Neural progenitor cell (in vitro differentiated cells): ENCODE measurements at regions not wholly inside any gene's neighbourhood (a gene's known extent, or its start where the extent isn't known, plus 50 kb on each side); places are given as distances from the start of the nearest gene placed in this dataset.

Experiments used
- DNase-seq: peaks from one replicate; pipeline ENCODE4 v3.0.0-alpha.2; 2016; ENCODE audit warnings: low spot score
- H2AFZ ChIP-seq: fragments of 200-600 bp; sonication (generic); replicated peaks from 2 replicates; pipeline ENCODE4 v1.6.1; 2016; ENCODE audit warnings: antibody characterized with exemption
- H3F3A ChIP-seq: fragments of 200-600 bp; sonication (generic); 2 replicates; pipeline ENCODE4 v1.6.1; 2016; ENCODE audit warnings: antibody characterized with exemption, low read depth
- H3K27ac ChIP-seq: fragments of 200-600 bp; sonication (generic); 2 replicates; pipeline ENCODE4 v1.5.1; 2016; ENCODE audit warnings: mild to moderate bottlenecking
- H3K27me3 ChIP-seq: fragments of 200-600 bp; sonication (generic); 2 replicates; pipeline ENCODE4 v1.6.1; 2016; ENCODE audit warnings: mild to moderate bottlenecking, moderate library complexity
- H3K36me3 ChIP-seq: fragments of 200-600 bp; sonication (generic); 2 replicates; pipeline ENCODE4 v1.5.1; 2016
- H3K4me1 ChIP-seq: fragments of 200-600 bp; sonication (generic); 2 replicates; pipeline ENCODE4 v1.6.1; 2016; ENCODE audit warnings: mixed run types
- H3K4me2 ChIP-seq: fragments of 200-600 bp; sonication (generic); 2 replicates; pipeline ENCODE4 v1.6.1; 2016
- H3K4me3 ChIP-seq: fragments of 200-600 bp; sonication (generic); 2 replicates; pipeline ENCODE4 v1.5.1; 2016
- H3K79me2 ChIP-seq: fragments of 200-600 bp; sonication (generic); 2 replicates; pipeline ENCODE4 v1.6.1; 2016; ENCODE audit warnings: low read depth
- H3K9ac ChIP-seq: fragments of 200-600 bp; sonication (generic); 2 replicates; pipeline ENCODE4 v1.6.1; 2016
- H3K9me3 ChIP-seq: fragments of 200-600 bp; sonication (generic); 2 replicates; pipeline ENCODE4 v1.5.1; 2016; ENCODE audit warnings: low read depth
- H4K20me1 ChIP-seq: fragments of 200-600 bp; sonication (generic); 2 replicates; pipeline ENCODE4 v1.6.1; 2016; ENCODE audit warnings: low read depth
- H3K27ac Mint-ChIP-seq: 3 replicates; pipeline ENCODE4 v1.8.0; 2021; ENCODE audit warnings: mixed read lengths
- H3K27me3 Mint-ChIP-seq: 2 replicates; pipeline ENCODE4 v1.8.0; 2022; ENCODE audit warnings: low read depth, mild to moderate bottlenecking, inconsistent platforms, moderate library complexity, mixed read lengths; ENCODE audit not compliant: insufficient read depth
- H3K36me3 Mint-ChIP-seq: 3 replicates; pipeline ENCODE4 v1.8.0; 2021; ENCODE audit warnings: mixed read lengths
- H3K4me1 Mint-ChIP-seq: 3 replicates; pipeline ENCODE4 v1.8.0; 2021; ENCODE audit warnings: mixed read lengths
- H3K4me3 Mint-ChIP-seq: 3 replicates; pipeline ENCODE4 v1.8.0; 2021; ENCODE audit warnings: mild to moderate bottlenecking, moderate library complexity, mixed read lengths
- H3K9me3 Mint-ChIP-seq: 3 replicates; pipeline ENCODE4 v1.8.0; 2020; ENCODE audit warnings: mixed read lengths
- CTCF ChIP-seq: fragments of 200-600 bp; sonication (generic); IDR thresholded peaks from 2 replicates; pipeline ENCODE4 v1.5.1; 2017; ENCODE audit warnings: antibody characterized with exemption, mild to moderate bottlenecking
- EZH2 ChIP-seq: fragments of 200-600 bp; sonication (generic); IDR thresholded peaks from 2 replicates; pipeline ENCODE4 v1.6.1; 2017; ENCODE audit warnings: antibody characterized with exemption, mild to moderate bottlenecking, moderate library complexity
- EZH2phosphoT487 ChIP-seq: fragments of 200-600 bp; sonication (generic); IDR thresholded peaks from 2 replicates; pipeline ENCODE4 v1.6.1; 2017; ENCODE audit warnings: antibody characterized with exemption

- no peak overlapping the region for H3K4me2 ChIP-seq
- Mint-ChIP-seq H3K4me3 (no peak overlapping the region), H3K36me3 (no peaks in the 10 kb centered on the region), H3K9me3 (peaks cover 4% of the 10 kb centered on the region), H3K27me3 (no peaks in the 10 kb centered on the region), H3K4me1 (peaks cover 4% of the 10 kb centered on the region), H3K27ac (no peak overlapping the region)
- no peak for TF ChIP-seq EZH2phosphoT487
- no peak for TF ChIP-seq EZH2
- no peak for TF ChIP-seq CTCF
- H3K27ac ChIP-seq: no peak overlapping the region
- no peaks in the 10 kb centered on the region for H3K79me2 ChIP-seq
- no peaks in the 10 kb centered on the region for H3K36me3 ChIP-seq
- H3K9me3 ChIP-seq: no peaks in the 10 kb centered on the region
- H3K9ac ChIP-seq: no peak overlapping the region
- H2AFZ ChIP-seq: no peak overlapping the region
- H3K4me1 ChIP-seq: no peaks in the 10 kb centered on the region
- H3K4me3 ChIP-seq: no peak overlapping the region
- H4K20me1 ChIP-seq: no peaks in the 10 kb centered on the region
- H3K27me3 ChIP-seq: no peaks in the 10 kb centered on the region
- H3F3A ChIP-seq: no peaks in the 10 kb centered on the region
- no peak for DNase-seq
Measured at GRCh38 chr4:134078230-134078914, 123.2 kb downstream of the PABPC4L start.

- H3K9me3 Mint-ChIP-seq: peaks cover 4% of the 10 kb centered on the region
- Histone ChIP-seq H2AFZ (no peak overlapping the region), H3K27me3 (no peaks in the 10 kb centered on the region), H3K9me3 (no peaks in the 10 kb centered on the region), H3K9ac (no peak overlapping the region), H4K20me1 (no peaks in the 10 kb centered on the region), H3F3A (no peaks in the 10 kb centered on the region), H3K4me1 (no peaks in the 10 kb centered on the region), H3K4me3 (no peak overlapping the region), H3K79me2 (no peaks in the 10 kb centered on the region), H3K27ac (no peak overlapping the region), H3K36me3 (no peaks in the 10 kb centered on the region), H3K4me2 (no peak overlapping the region)
- TF ChIP-seq EZH2: no peak
- no peak for TF ChIP-seq CTCF
- no peak for TF ChIP-seq EZH2phosphoT487
- H3K27me3 Mint-ChIP-seq: peaks cover 3% of the 10 kb centered on the region
- H3K36me3 Mint-ChIP-seq: no peaks in the 10 kb centered on the region
- no peak overlapping the region for H3K4me3 Mint-ChIP-seq
- H3K4me1 Mint-ChIP-seq: peaks cover 4% of the 10 kb centered on the region
- no peak for DNase-seq
- H3K27ac Mint-ChIP-seq: no peak overlapping the region
Measured at GRCh38 chr4:134073711-134074110, 127.9 kb downstream of the PABPC4L start.

GRCh38 chr4:134072137-134072536 is 129.5 kb downstream of the PABPC4L start:
- Histone ChIP-seq H3K9me3 (no peaks in the 10 kb centered on the region), H3K36me3 (no peaks in the 10 kb centered on the region), H4K20me1 (no peaks in the 10 kb centered on the region), H2AFZ (no peak overlapping the region), H3K4me2 (no peak overlapping the region), H3K4me3 (no peak overlapping the region), H3K27ac (no peak overlapping the region), H3K4me1 (no peaks in the 10 kb centered on the region), H3K9ac (no peak overlapping the region), H3F3A (no peaks in the 10 kb centered on the region), H3K27me3 (no peaks in the 10 kb centered on the region), H3K79me2 (no peaks in the 10 kb centered on the region)
- Mint-ChIP-seq H3K27me3 (peaks cover 3% of the 10 kb centered on the region), H3K9me3 (peaks cover 4% of the 10 kb centered on the region), H3K4me3 (no peak overlapping the region), H3K36me3 (no peaks in the 10 kb centered on the region), H3K4me1 (peaks cover 4% of the 10 kb centered on the region), H3K27ac (no peak overlapping the region)
- no peak for DNase-seq
- TF ChIP-seq EZH2 (no peak), CTCF (no peak), EZH2phosphoT487 (no peak)
